GM19463 (cell line): ENCODE measurements at regions not wholly inside any gene's neighbourhood (a gene's known extent, or its start where the extent isn't known, plus 50 kb on each side); places are given as distances from the start of the nearest gene placed in this dataset.

Source experiments
- ATAC-seq: cut with Tn5 transposase; IDR thresholded peaks from one replicate; pipeline ENCODE4 v1.9.1; 2021; ENCODE audit warnings: mild to moderate bottlenecking, moderate library complexity; ENCODE audit not compliant: unreplicated experiment

DNA sequence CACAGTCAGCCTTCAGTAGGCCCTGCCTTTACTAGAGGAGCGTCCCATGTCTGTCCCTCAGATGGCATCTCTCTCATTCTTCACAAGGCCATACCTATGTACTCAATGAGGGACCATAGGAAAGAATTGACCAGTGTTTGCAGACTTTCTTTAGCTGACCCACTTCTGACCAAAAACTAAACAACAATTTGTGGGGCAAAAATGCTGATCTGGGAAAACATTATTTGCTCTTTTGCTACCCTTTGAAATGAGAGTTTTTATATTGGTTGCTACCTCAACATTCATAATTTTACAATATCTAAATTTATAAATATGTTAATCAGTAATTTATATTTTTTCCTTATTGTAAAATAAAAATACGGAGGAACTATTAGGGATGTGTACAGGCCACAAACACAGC lies 539.4 kb upstream of the GJE1 start:
- no peak for ATAC-seq

DNA sequence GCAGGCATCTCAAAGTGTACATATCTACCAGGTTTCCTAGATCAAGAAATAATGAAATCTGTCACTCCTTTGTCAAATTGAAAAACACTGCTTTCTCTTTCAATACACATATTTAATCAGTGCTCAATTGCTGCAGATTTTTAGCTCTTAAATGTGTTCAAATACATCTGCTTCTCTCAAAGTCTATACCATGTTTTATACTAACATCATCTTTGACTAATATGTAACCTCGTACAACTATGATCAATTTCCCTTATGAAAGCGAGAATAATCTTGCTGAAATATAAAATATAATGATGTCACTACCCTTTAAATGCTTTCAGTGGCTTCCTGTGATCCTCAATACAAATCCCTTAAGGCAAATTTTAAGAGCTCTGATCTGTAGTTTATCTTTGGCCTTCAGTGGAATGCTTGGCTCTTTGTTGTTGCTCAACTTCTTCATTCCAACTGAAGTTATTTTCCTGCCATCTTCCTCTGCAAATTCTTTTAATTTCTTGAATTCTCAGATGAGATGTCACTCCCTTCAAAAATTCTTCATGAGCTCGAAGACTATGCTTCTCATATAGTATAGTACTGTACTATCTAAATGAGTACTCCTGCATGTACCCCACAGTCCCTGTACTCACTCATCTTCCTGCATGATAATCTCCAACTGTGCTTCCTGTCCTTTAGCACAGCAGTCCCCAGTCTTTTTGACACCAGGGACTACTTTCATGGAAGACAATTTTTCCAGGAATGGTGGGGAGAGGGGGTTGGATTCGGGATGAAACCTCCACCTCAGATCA lies 545.1 kb upstream of the GJE1 start:
- no peak for ATAC-seq

- no peak for ATAC-seq
Observed at GRCh38 chr6:141580988-141581552, 551.7 kb upstream of the GJE1 start.

- no peak for ATAC-seq
Observed at GRCh38 chr6:141580131-141580530, 552.6 kb upstream of the GJE1 start.

DNA sequence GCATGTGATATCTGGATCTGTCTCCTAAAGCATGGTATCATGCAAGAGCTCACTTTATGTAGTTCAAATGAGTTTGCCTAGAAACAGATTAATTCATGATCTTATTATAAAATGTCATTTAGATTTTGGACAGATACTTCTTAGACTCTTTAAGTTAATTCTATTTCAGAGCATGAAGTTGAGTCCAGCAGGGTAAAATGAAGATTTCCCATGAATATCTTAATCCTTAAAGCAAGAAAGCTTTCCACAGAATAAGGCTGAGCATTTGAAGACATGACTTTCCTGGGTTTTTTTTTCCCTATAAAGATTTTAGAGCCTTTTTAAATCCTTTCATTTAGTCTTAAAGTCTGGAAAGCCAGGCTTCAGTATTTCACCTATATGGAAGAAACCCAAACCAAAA lies 556.0 kb upstream of the GJE1 start:
- no peak for ATAC-seq

DNA sequence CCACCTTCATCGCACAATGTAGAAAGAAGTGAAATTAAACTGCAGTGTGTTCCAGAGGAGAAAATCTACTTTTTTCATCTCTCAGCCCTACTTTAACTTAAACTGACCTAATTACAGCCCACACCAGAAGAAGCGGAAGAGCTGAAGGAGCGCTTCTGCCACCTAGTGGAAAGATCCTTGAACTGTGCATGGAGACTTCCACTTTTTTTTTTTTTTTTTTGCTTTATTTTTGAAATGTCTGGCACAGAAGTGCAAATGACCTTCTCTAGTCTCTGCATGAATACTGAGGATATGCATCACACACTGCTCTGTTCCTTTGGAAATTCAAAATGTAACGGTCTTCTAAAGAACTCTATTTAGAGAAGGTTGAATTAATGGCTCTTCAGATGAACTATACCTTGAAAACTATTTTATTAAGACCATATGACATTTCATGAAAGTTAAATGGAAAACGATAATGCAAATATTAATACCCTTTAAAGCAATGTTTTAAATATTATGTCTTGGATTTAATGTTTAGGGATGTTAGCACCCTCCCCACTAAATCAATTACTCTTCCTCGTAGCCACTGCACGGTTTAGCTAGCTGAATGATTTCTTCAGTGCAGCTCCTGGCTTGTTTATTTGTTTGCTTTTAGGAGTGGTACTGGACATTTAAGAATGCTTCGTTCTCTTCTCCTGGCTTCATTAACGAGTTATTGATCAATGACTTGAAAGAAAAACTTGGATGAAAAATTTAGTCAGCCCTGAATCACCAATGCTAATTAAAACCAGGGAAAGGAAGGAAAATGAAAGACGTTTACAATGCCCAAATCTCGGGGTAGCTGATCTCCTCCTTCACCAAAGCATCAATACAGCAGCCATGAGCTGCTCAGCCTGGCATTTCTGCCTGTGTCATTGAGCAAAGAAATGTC lies 569.6 kb upstream of the GJE1 start:
- peak; percentile 92 for ATAC-seq

- ATAC-seq, result peak; percentile 31
Observed at GRCh38 chr6:141562186-141562811, 570.4 kb upstream of the GJE1 start.

DNA sequence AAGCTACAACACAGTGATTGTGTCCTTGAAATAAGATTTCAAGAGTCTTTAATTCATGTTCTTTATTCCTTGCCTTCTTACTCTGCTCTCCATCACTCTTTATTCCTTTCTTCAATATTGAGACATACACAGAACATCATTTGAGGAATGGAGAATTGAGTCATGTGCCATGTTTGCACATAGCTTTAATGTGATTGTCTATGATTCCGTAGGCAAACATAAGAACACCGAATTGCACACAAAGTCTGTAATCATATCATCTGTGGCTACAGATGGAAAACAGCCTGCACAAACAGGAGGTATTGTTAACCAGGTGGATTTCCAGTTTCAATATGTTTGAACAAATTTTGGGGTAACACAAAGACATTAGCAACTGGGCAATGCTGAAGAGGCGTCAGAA lies 571.6 kb upstream of the GJE1 start:
- ATAC-seq, result no peak

GRCh38 chr6:141552463-141552862 lies 580.3 kb upstream of the GJE1 start:
- peak; percentile 85 for ATAC-seq

DNA sequence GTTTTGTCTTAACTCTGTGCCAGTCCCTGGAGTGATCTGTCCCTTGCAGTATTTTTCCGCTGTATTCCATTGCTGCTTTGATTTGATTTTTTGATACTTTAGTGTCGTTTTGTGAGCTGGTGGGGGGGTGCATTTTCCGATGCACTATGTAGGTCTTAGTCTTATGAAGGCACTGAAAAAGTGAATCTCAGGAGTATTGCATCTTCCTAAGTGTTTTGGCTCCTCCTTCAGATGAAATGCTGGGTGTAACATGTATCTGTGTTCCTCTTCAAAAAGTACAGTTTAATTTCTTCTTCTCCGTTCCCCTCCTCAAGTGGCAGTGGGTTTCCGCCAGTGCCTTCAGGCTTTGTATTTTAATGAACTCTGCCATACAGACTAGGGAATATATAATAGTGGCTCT lies 580.7 kb upstream of the GJE1 start:
- ATAC-seq, result no peak

GRCh38 chr6:141551318-141551717 lies 581.4 kb upstream of the GJE1 start:
- no peak for ATAC-seq

DNA sequence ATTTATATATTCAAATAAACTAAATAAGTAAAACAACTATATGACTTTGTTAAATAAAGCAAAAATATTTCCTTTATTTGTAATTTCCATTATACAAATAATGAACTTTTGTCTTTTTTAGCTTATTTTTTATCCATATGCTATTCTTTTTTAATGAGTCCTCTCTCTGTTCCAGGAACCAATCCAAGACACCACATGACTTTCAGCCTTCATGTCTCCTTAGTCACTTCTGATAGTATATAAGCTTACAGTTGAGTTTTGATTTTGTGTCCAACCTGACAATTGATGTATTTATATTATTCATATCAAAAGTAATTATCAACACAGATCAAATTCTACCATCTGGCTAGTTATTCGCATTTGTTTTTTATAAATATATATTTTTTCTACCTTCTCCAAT lies 582.3 kb upstream of the GJE1 start:
- ATAC-seq, result no peak

- no peak for ATAC-seq
Observed at GRCh38 chr6:141548966-141549365, 583.8 kb upstream of the GJE1 start.

DNA sequence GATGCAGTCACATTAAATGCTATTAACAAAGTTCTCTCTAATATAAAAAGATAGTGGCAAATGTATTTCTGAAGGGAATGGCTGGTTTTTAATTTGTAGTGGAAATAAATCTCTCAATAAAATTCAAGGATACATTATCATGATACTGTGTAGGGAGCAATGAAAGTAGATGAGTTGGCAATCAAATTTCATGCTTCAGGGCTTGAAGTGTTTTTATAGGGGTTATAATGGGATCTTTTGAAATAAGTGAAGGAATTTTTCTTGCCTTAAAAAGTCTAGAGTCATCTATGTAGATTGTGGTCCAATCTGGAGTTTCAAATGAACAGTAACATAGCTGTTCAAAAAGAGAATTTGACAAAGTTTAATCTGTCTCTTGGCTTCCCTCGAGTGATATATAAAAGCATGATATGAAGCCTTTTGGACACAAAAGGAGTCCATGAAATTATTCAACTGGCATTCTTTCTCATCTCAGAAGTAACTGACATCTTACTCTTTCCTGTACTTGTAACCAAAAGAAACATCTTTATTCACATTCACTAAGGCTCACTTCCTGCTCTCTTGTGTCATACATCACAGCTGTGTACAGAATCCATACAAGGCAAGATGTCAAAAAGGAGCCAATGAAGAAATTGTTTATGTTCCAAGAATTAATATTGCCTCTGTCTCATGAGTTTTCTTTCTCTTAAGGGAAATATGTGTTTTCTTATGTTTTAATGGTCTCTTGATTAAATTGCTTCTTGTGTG lies 591.0 kb upstream of the GJE1 start:
- ATAC-seq, result no peak

- no peak for ATAC-seq
Observed at GRCh38 chr6:141540207-141540606, 592.5 kb upstream of the GJE1 start.

DNA sequence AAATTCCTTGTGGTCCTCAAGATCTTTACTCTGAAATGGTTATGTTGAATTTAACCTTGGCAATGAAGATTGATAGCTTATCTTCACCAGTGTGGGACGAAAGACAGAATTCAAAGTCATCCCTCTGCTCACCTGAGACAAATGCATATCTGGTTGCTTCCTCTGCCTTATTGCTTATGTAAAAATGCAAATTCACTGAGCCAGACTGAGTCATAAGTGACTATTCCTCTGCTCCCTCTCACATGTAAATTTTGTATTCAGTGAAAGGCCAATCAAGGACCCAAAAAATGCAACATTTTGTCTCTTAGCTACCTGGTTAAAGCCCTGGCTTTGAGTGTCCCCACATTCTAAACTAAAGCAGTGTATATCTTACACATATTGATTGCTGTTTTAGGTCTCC lies 593.1 kb upstream of the GJE1 start:
- no peak for ATAC-seq

GRCh38 chr6:141532211-141532610 lies 600.5 kb upstream of the GJE1 start:
- no peak for ATAC-seq

- no peak for ATAC-seq
Observed at GRCh38 chr6:141531040-141531439, 601.7 kb upstream of the GJE1 start.

GRCh38 chr6:141528596-141528995 lies 604.1 kb upstream of the GJE1 start:
- ATAC-seq, result no peak

GRCh38 chr6:141526985-141527384 lies 605.7 kb upstream of the GJE1 start:
- no peak for ATAC-seq

DNA sequence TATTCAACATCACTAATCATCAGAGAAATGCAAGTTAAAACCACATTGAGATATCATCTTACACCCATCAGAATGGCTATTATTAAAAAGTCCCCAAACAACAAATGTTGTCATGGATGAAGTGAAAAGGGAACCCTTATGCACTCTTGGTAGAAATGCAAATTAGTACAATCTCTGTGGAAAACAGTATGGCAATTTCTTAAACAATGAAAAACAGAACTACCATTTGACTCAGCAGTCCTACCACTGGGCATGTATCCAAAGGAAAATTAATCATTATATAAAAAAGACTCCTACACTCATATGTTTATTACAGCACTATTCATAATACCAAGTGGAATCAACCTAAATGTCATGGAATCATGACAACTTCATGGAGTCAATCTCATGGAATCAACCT lies 611.3 kb upstream of the GJE1 start:
- no peak for ATAC-seq
